C4-2B (cell line): ENCODE measurements at regions not wholly inside any gene's neighbourhood (a gene's known extent, or its start where the extent isn't known, plus 50 kb on each side); places are given as distances from the start of the nearest gene placed in this dataset.

Experiments used
- ZFX ChIP-seq: fragments of 450-650 bp; IDR thresholded peaks from 2 replicates; pipeline ENCODE4 v1.6.1; 2017
- TF ChIP-seq, protein P1 (sequence below): fragments of 450-650 bp; conservative IDR thresholded peaks from 2 replicates; pipeline ENCODE4 v1.5.1; 2017; ENCODE audit warnings: mild to moderate bottlenecking

DNA sequence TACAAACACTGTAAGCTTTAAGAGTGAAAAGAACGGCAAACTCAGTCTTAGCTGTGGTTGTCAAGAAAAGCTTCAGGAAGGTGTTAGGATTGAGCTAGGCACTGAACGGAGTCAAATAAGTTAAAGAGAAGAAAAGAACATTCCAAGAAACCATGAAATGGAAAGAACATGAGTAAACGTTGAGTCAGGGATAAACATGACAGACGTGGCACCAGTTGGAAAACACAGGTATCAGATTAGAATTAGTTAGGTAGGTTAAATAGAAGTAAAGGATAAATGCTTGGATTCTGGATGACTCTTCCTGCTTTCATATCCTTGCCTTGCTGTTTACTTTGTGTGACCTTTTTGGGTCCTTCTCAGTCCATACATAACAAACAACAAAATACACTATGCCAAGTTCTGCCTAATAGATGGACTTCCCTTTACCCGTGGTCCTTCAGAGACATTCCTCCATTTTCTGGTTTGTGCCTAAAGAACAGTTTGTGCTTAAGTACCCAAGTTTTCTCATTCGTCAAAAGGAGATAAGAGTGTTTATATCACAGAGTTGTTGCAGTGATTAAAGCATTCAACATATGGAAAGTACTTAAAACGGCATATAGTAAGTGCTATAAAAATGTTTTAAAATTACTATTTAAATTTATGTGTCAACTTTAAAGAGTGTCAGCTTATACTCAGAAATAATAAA is 446.9 kb downstream of the TMA16 start:
- TF ChIP-seq, protein P1, sequence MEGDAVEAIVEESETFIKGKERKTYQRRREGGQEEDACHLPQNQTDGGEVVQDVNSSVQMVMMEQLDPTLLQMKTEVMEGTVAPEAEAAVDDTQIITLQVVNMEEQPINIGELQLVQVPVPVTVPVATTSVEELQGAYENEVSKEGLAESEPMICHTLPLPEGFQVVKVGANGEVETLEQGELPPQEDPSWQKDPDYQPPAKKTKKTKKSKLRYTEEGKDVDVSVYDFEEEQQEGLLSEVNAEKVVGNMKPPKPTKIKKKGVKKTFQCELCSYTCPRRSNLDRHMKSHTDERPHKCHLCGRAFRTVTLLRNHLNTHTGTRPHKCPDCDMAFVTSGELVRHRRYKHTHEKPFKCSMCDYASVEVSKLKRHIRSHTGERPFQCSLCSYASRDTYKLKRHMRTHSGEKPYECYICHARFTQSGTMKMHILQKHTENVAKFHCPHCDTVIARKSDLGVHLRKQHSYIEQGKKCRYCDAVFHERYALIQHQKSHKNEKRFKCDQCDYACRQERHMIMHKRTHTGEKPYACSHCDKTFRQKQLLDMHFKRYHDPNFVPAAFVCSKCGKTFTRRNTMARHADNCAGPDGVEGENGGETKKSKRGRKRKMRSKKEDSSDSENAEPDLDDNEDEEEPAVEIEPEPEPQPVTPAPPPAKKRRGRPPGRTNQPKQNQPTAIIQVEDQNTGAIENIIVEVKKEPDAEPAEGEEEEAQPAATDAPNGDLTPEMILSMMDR, result no peak
- no peak for TF ChIP-seq ZFX
